HG03575 (cell line): ENCODE measurements at regions not wholly inside any gene's neighbourhood (a gene's known extent, or its start where the extent isn't known, plus 50 kb on each side); places are given as distances from the start of the nearest gene placed in this dataset.

Experiments
- ATAC-seq: cut with Tn5 transposase; IDR thresholded peaks from one replicate; pipeline ENCODE4 v1.9.1; 2021; ENCODE audit not compliant: unreplicated experiment, insufficient number of reproducible peaks, low FRiP score; ENCODE audit errors: extremely low read depth

DNA sequence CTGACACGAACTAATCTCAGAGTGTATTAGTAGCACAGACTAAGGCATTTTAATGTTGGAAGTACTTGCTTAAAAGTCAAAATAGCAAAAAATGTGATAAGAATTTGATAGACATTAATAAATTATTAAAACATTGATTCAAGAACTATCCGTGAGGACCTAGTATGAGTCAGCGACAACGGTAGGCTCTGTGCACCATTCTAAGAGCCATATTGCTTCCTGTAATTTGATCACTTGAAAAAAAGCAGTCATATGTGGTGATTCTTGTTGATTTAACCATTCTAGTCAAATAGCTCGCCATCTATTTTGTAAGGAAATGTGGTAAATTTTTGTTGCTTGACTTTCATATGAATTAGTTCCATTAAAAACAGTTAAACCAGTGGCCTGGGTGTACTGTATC lies 534.9 kb upstream of the ARRDC4 start:
- ATAC-seq: no peak

DNA sequence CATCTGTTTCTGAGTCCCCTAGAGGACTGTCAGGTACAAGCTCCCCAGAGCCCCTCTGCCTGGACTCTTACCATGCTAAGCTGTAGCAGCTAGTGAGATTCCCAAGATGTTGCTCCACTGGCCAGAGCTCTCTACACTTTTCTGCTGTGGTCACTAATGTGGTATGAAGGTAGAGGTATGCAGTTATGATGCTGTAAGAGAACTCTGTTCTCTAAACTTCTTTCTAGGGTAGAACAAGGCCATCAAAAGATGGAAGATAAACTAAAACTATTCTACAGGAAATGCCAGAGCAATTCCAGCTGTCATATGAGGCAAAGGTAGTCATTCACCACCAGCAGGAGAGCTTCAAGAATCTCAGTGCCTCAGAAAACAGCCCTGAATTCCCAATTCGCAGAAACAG lies 517.4 kb upstream of the ARRDC4 start:
- no peak for ATAC-seq

DNA sequence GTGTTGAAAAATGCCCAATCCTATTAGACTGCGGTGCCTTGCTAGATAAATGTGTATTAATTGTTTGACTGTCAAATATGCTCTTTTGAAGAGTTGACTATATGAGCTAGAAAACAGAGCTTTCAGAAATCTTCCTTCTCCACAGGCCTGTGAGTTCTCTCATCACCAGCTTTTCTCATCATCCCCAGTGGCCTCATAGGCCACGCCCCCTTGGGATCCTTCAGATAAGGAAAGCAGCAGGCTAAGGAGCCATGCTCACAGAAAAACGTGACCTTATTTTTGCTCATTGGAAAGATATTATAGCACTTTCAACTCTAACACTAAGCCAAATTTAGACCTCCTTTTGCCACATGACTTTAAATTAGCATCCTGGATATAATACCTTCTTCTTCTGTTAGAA lies 514.4 kb upstream of the ARRDC4 start:
- no peak for ATAC-seq

DNA sequence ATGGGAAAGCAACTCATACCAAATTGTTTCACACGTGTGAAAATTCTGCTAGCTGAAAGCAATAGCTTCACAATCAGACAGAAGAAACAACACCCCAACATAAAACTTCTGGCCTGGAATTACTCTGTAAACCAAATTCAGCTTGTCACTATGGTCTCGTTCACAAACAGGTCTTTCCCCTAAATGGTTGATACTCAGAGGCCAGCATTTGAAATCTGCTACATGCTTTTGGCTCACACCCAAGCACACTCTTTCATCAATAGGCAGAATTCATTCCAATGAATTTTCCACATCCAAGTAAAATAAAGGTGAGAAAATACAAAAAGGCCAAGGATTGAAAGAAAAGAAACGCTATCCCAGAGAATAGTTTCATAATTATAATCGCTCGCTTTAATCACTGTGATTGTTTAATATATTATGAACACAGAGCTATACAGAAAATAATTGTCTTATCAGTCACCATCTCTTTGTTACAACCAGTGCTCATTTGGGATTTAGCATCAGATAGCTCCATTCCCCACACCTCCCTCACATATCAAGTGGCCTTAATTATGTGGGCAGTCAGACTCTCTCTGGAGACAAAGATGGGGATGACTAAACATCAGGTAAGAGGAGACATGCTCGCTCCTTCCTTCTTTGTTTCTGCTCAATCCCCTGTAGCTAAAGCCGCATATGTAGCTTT lies 503.8 kb upstream of the ARRDC4 start:
- no peak for ATAC-seq

- ATAC-seq: no peak
These were observed 503.2 kb upstream of the ARRDC4 start for GRCh38 chr15:97457203-97457847.

- ATAC-seq: no peak
These were observed 500.7 kb upstream of the ARRDC4 start for GRCh38 chr15:97459771-97460170.

DNA sequence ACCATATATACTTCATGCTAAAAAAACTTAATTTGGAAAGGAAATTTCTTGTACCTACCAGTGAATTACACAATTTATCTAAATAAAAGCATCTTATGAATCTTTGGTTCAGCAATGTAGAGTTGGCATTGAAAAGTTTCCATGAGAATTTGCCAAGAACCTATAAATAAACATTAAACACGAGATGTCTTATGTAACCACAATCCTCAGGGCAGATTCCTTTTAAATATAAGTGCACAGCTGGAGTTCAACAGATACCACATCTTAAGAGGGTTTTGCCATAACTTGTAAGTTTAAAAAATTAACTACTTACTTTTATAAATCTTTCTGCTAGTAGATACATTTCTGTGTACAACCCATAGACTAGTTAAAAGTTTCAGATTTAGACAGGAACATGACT lies 499.3 kb upstream of the ARRDC4 start:
- ATAC-seq: no peak

DNA sequence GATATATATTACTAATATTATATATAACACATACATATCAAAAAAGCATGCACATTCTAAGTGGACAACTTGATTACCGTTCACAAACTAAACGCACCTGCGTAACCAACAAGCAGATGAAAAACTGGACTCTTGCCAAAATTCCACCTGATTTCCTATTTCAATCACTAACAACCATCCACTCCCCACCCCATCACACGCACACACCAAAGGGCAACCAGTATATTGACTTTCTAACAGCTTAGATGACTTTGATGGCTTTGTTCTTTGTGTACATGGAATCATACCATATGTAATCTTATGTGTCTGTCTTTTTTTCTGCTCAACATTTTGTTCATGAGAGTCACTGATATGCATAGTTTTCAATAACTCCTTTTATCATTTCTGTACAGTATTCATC lies 496.8 kb upstream of the ARRDC4 start:
- no peak for ATAC-seq

- ATAC-seq: no peak
These were observed 490.1 kb upstream of the ARRDC4 start for GRCh38 chr15:97470417-97470816.

DNA sequence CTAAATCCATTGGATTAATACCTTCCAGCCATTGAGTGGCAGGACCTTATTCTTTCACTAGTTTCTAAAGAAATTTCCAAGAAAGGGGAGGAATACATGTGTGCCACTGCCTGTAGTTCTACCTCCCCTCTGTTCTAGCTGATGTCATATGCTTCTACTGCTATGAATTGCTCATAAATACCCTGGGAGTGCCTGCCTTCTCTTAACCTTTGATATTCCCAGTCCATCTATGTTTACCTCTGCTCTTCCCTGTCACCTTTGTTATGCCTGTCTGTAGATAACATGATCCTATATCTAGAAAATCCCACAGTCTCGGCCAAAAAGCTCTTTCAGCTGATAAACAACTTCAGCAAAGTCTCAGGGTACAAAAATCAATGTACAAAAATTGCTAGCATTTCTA lies 486.9 kb upstream of the ARRDC4 start:
- ATAC-seq: no peak

DNA sequence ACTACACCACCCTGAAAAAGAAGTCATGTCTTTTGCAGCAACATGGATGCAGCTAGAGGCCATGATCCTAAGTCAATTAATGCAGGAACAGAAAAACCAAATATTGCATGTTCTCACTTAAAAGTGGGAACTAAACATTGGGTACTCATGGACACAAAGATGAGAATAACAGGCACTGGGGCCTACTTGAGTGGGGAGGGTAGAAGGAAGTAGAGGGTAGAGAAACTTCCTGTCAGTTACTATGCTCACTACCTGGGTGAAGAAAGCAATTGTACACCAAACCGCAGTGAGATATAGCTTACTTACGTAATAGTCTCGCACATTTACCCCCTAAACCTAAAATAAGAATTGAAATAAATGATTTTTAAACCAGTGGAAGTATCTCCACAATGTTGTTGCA lies 480.5 kb upstream of the ARRDC4 start:
- ATAC-seq: no peak

DNA sequence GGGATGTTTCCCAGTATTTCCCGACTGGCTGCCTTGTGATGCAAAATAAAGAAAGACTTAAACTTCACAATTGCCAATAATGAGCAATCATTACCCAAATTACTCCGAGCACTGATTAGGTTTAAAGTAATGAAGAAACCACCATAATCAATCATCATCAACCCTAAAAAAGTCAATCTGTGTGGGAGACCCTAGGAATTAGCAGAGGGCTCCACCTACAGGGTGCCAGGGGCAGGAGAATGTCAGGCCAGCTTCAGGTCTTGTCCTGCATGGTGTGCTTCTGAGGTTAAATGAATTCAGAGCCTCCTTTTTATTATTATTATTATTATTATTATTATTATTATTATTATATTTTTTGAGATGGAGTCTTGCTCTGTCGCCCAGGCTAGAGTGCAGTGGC lies 478.0 kb upstream of the ARRDC4 start:
- ATAC-seq: no peak

DNA sequence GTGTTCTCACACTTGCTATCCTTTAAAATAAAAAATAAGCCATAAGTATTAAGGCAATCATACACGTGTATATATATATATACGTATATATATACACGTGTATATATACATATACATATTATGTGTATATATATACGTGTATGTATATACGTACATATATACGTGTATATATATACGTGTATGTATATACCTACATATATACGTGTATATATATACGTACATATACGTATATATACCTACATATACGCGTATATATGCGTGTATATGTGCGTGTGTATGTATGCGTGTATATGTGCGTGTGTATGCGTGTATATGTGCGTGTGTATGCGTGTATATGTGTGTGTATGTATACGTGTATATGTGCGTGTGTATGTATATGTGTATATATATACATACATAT lies 477.3 kb upstream of the ARRDC4 start:
- no peak for ATAC-seq

DNA sequence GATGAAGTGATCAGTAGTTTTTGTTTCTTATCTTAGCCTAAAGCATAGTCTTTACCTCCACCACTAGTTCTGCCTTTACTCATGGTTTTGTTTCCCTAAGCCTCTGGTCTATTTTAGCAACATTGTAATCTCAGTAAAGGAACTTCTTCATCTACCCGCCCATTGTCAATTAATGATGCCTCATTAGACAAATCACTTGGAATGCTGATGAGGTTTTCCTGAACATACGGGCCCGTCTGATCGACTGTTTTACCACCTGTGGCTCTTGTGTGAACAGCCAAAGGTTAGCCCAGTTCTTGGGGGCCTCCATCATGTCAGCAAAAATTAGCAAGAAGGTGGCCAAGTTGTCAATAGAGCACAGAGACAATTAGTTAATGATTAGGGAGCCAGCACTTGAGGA lies 470.1 kb upstream of the ARRDC4 start:
- no peak for ATAC-seq

GRCh38 chr15:97501291-97501690 lies 459.2 kb upstream of the ARRDC4 start:
- ATAC-seq: no peak

DNA sequence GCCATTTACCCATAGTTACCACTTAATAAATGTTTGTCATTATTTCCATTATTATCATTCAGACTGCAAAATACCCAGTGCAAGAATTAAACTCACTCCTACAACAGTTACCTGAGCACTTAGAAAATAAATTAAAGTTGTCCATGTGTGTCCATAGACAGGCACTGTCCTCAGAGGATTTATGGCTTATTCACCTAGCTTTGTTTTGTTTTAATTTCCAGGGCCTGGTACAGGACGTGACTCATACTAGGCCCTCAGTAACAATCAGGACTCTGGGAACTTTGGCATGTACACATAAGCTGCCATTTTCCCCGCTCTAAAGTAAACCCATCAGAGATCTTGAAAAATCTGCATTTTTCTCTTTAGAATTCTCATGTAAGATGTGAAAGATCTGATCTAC lies 458.5 kb upstream of the ARRDC4 start:
- no peak for ATAC-seq

GRCh38 chr15:97504031-97504792 lies 456.3 kb upstream of the ARRDC4 start:
- ATAC-seq: no peak

GRCh38 chr15:97517737-97518136 lies 442.8 kb upstream of the ARRDC4 start:
- ATAC-seq: no peak

GRCh38 chr15:97520689-97521088 lies 439.8 kb upstream of the ARRDC4 start:
- no peak for ATAC-seq
